SK-N-SH treated with all-trans-retinoic acid at 6 μM for 48 hours (cell line): ENCODE measurements at regions not wholly inside any gene's neighbourhood (a gene's known extent, or its start where the extent isn't known, plus 50 kb on each side); places are given as distances from the start of the nearest gene placed in this dataset.

Experiments
- CSDC2 ChIP-seq: fragments of 250-450 bp; sonication (Bioruptor Pico); IDR thresholded peaks from 2 replicates; pipeline ENCODE4 v1.5.0; 2020; ENCODE audit warnings: mild to moderate bottlenecking, moderate library complexity
- ESRRG ChIP-seq: fragments of 250-450 bp; sonication (Bioruptor Pico); IDR thresholded peaks from 2 replicates; pipeline ENCODE4 v1.6.1; 2021; ENCODE audit warnings: mild to moderate bottlenecking
- PPARA ChIP-seq: fragments of 250-450 bp; sonication (Bioruptor Pico); IDR thresholded peaks from 2 replicates; pipeline ENCODE4 v1.5.0; 2020; ENCODE audit warnings: mild to moderate bottlenecking, borderline replicate concordance
- TOX ChIP-seq: fragments of 250-450 bp; sonication (Bioruptor Pico); IDR thresholded peaks from 2 replicates; pipeline ENCODE4 v1.8.0; 2021; ENCODE audit warnings: mild to moderate bottlenecking, moderate library complexity, borderline replicate concordance
- ZFP3 ChIP-seq: fragments of 250-450 bp; sonication (Bioruptor Pico); IDR thresholded peaks from 2 replicates; pipeline ENCODE4 v1.5.0; 2020; ENCODE audit warnings: mild to moderate bottlenecking, moderate library complexity
- ZFP30 ChIP-seq: fragments of 450-650 bp; formaldehyde crosslinking; IDR thresholded peaks from 2 replicates; pipeline ENCODE4 v1.5.0; 2022; ENCODE audit warnings: mild to moderate bottlenecking, moderate library complexity
- ZNF8 ChIP-seq: fragments of 450-650 bp; formaldehyde crosslinking; IDR thresholded peaks from 2 replicates; pipeline ENCODE4 v1.5.0; 2020; ENCODE audit warnings: mild to moderate bottlenecking, moderate library complexity
- TF ChIP-seq, protein P1 (sequence below): fragments of 250-450 bp; sonication (Bioruptor Pico); IDR thresholded peaks from 2 replicates; pipeline ENCODE4 v1.5.0; 2020; ENCODE audit warnings: mild to moderate bottlenecking, moderate library complexity
- TF ChIP-seq, protein P2 (sequence below): fragments of 250-450 bp; sonication (Bioruptor Pico); IDR thresholded peaks from 2 replicates; pipeline ENCODE4 v1.8.0; 2020; ENCODE audit warnings: mild to moderate bottlenecking, moderate library complexity, borderline replicate concordance

DNA sequence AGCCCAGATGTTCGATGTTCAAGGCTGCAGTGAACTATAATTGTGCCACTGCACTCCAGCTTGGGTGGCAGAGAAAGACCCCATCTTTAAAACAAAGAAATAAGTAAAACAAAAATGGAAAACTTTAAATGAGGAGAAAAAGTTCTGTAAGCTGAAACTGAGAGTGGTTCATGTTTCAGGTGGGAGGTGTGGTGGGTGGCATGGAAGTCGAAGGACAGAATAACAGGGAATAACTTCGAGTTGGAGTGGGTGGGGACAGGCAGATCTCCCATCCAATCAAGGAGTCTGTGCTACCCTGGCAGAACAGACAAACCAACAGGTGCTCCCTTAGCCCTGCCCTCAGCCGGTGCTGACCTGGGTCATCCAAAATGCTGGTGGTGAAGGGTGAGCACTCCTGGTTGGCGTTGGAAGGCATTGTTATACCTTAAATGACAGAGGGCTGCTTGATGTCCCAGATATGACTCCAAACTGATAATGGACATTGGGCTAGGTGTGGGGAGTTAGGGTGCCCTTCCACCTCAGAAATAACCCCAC, 328.4 kb downstream of the DYSF start:
- TF ChIP-seq ZFP30 (CRISPR knock-in tag) (no peak), ZFP3 (CRISPR knock-in tag) (no peak), ESRRG (CRISPR knock-in tag) (no peak), TOX (CRISPR knock-in tag) (no peak), PPARA (no peak), ZNF8 (CRISPR knock-in tag) (no peak), CSDC2 (CRISPR knock-in tag) (no peak)
- TF ChIP-seq, protein P1, sequence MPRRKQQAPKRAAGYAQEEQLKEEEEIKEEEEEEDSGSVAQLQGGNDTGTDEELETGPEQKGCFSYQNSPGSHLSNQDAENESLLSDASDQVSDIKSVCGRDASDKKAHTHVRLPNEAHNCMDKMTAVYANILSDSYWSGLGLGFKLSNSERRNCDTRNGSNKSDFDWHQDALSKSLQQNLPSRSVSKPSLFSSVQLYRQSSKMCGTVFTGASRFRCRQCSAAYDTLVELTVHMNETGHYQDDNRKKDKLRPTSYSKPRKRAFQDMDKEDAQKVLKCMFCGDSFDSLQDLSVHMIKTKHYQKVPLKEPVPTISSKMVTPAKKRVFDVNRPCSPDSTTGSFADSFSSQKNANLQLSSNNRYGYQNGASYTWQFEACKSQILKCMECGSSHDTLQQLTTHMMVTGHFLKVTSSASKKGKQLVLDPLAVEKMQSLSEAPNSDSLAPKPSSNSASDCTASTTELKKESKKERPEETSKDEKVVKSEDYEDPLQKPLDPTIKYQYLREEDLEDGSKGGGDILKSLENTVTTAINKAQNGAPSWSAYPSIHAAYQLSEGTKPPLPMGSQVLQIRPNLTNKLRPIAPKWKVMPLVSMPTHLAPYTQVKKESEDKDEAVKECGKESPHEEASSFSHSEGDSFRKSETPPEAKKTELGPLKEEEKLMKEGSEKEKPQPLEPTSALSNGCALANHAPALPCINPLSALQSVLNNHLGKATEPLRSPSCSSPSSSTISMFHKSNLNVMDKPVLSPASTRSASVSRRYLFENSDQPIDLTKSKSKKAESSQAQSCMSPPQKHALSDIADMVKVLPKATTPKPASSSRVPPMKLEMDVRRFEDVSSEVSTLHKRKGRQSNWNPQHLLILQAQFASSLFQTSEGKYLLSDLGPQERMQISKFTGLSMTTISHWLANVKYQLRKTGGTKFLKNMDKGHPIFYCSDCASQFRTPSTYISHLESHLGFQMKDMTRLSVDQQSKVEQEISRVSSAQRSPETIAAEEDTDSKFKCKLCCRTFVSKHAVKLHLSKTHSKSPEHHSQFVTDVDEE (CRISPR knock-in tag): no peak
- TF ChIP-seq, protein P2, sequence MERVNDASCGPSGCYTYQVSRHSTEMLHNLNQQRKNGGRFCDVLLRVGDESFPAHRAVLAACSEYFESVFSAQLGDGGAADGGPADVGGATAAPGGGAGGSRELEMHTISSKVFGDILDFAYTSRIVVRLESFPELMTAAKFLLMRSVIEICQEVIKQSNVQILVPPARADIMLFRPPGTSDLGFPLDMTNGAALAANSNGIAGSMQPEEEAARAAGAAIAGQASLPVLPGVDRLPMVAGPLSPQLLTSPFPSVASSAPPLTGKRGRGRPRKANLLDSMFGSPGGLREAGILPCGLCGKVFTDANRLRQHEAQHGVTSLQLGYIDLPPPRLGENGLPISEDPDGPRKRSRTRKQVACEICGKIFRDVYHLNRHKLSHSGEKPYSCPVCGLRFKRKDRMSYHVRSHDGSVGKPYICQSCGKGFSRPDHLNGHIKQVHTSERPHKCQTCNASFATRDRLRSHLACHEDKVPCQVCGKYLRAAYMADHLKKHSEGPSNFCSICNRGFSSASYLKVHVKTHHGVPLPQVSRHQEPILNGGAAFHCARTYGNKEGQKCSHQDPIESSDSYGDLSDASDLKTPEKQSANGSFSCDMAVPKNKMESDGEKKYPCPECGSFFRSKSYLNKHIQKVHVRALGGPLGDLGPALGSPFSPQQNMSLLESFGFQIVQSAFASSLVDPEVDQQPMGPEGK (CRISPR knock-in tag): no peak
